VCaP (cell line): ENCODE measurements at regions not wholly inside any gene's neighbourhood (a gene's known extent, or its start where the extent isn't known, plus 50 kb on each side); places are given as distances from the start of the nearest gene placed in this dataset.
"Not testable (repeated sequence)": the region's sequence is repeated elsewhere in the genome, so short reads cannot be mapped to it uniquely, and the experiment has no call there.

Source experiments
- H3K27ac ChIP-seq: fragments of 450-650 bp; 2 replicates; pipeline ENCODE4 v1.5.1; 2017
- CTCF ChIP-seq: fragments of 450-650 bp; conservative IDR thresholded peaks from 2 replicates; pipeline ENCODE4 v1.5.1; 2017; ENCODE audit warnings: mild to moderate bottlenecking, moderate library complexity

GRCh38 chrX:109914114-109914849 is 88.6 kb upstream of the TMEM164 start:
- TF ChIP-seq CTCF, result no peak

GRCh38 chrX:109918753-109919152 is 84.2 kb upstream of the TMEM164 start:
- H3K27ac ChIP-seq, result no peak overlapping the region
- no peak for TF ChIP-seq CTCF

More at GRCh38 chrX:109914114-109914849, 88.6 kb upstream of the TMEM164 start:
- no peak overlapping the region for H3K27ac ChIP-seq

GRCh38 chrX:109920325-109920724 is 82.6 kb upstream of the TMEM164 start:
- no peak overlapping the region for H3K27ac ChIP-seq

GRCh38 chrX:109920868-109921267 is 82.0 kb upstream of the TMEM164 start:
- no peak overlapping the region for H3K27ac ChIP-seq
- TF ChIP-seq CTCF, result no peak

More at GRCh38 chrX:109920325-109920724, 82.6 kb upstream of the TMEM164 start:
- TF ChIP-seq CTCF, result no peak

- no peak overlapping the region for H3K27ac ChIP-seq
- no peak for TF ChIP-seq CTCF
Measured at GRCh38 chrX:109922190-109922589, 80.7 kb upstream of the TMEM164 start.

- H3K27ac ChIP-seq, result not testable (repeated sequence)
Measured at GRCh38 chrX:109925003-109925402, 77.9 kb upstream of the TMEM164 start.

- TF ChIP-seq CTCF, result no peak
- no peak overlapping the region for H3K27ac ChIP-seq
Measured at GRCh38 chrX:109925656-109926055, 77.3 kb upstream of the TMEM164 start.

- no peak for TF ChIP-seq CTCF
- H3K27ac ChIP-seq, result no peak overlapping the region
Measured at GRCh38 chrX:109926118-109926517, 76.8 kb upstream of the TMEM164 start.
